Activated CD8-positive, alpha-beta memory T cell treated with anti-CD3 and anti-CD28 coated beads, Interleukin-2, amount 50 U/mL, for 24 hours (primary cell): ENCODE measurements at regions not wholly inside any gene's neighbourhood (a gene's known extent, or its start where the extent isn't known, plus 50 kb on each side); places are given as distances from the start of the nearest gene placed in this dataset.

ENCODE experiments used
- DNase-seq: peaks from one replicate; pipeline ENCODE4 v3.0.0-alpha.2; 2020; ENCODE audit errors: extremely low read depth

DNA sequence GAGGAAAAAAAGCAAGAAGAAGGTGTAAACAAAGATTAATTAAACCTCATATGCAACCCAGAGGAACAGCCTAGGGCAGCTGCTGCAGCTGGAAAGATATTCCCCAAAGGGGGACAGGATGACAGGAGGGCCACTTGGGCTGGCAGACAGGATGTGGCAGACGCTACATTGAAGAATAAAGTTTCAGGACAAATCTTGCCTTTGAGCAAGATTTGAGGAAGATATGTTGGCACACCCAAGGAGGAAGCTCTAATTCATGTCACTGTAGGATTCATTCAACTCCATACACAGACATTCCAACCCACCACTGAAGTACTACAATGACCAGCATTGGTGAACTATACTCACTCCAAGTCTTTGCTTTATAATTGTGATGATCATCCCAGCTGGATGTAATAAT, 504.0 kb downstream of the SHQ1 start:
- no peak for DNase-seq

- no peak for DNase-seq
These were observed 505.2 kb downstream of the SHQ1 start for GRCh38 chr3:72343078-72343477.

DNA sequence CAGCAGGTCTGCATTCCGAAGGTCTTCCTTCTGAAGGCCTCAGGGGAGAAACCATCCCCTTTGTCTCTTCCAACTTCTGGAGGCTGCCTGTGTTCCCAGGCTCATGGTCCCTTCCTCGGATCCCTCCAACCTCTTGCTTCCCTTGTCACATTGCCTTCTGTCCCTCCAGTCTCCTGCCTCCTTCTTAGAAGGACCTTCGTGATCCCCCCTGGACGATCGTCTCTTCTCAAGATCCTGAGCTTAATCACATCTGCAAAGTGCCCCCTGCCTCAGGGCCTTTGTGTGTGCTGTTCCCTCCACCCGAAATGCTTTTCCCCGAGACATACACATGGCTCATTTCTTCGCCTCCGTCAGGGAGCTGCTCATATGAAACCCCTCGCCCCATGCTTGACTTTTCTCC, 505.8 kb downstream of the SHQ1 start:
- no peak for DNase-seq

- no peak for DNase-seq
These were observed 506.3 kb downstream of the SHQ1 start for GRCh38 chr3:72341920-72342319.

DNA sequence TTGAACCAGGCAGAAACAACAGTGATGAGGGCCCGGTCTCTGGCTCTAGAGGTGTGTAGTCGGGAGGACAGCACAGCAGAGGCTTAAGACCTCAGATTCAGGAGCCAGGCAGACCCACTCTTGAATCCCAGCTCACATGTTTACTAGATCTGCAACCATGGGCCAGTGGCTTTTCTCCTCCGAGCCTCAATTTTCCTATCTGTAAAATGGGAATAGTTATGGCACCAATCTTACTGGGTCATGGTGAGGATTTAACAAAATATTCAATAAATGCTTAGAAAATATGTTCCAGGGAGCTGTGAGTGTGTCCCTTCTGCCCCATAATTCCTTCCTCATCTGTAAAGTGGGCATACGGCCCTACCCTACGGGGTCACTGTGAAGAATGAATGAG, 506.9 kb downstream of the SHQ1 start:
- no peak for DNase-seq

DNA sequence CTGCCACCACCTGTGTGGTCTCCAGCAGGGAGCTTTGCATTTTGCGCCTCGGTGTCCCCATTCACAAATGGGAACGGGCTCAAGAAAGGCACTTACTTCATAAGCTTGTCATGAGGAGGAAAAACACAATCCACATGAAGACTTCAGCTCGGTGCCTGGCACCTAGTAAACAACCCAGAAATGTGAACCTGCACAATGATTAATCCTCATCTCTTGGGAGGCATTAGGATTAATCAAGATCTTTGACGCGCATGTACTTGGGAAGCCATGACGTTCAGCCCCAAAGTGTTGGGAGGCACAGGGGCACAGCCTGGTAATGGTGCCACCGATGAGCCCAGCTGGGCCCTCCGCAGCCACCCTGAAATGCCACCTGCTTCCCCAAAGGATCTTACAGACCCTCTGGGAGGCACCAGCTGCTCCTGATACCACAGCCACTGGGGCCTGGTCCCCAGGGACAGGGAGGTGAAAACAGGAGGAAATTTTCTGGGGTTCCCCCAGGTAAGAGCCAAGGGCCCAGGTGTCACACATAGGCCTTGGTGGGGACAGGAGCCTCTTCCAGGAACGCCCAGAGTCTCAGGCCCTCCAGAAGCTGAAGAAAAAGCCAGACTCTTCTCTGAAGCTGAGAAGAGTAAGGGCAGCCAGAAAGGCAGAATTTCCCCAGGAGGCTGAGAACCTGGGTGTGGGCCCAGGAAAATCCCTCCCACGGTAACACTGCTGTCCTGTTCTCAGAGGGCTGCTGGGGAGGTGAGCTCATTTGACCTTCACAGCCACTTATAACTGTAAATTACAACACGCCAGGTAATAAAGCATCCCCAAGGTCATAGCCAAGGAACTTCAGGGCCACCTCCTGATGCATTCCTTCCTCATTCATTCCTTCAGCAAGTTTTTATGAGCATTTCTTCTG, 507.5 kb downstream of the SHQ1 start:
- DNase-seq: no peak

DNA sequence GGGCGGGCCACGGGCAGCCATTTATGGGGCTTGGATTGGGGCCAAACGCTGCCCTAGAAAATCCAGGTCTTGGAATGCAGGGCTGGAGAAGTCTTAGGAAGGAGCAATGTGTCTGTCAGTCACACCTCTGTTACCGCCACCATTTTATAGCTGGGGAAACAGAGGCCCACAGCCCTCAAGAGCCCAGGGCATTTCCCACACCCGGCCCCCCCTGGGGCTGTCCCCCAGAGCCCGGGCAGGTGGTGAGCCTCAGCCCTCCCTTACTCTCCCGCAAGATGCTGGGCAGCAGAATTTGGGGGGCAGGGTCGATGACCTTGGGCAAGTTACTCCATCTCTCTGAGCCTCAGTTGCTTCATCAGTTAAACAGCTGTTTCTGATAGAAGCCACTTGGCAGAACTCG, 508.2 kb downstream of the SHQ1 start:
- DNase-seq: no peak

DNA sequence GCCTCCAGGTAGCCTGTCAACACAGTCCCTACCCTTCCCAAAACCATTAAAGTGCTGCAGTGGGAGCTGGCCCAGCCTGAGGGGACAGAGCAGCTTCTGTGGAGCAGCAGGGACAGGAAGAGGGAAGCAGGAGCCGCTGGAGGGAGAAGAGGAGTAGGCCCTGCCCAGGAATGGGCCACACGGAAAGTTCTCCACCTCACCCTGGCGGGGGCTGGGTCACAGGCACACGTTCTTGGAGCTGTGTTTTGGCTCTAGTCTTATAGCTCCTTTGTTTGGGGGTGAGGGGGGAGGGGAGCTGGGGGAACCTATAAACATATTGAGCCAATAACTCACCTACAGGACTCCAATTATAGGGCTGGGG, 508.6 kb downstream of the SHQ1 start:
- DNase-seq: no peak

- peak; percentile 49 for DNase-seq
These were observed 509.1 kb downstream of the SHQ1 start for GRCh38 chr3:72338942-72339669.

DNA sequence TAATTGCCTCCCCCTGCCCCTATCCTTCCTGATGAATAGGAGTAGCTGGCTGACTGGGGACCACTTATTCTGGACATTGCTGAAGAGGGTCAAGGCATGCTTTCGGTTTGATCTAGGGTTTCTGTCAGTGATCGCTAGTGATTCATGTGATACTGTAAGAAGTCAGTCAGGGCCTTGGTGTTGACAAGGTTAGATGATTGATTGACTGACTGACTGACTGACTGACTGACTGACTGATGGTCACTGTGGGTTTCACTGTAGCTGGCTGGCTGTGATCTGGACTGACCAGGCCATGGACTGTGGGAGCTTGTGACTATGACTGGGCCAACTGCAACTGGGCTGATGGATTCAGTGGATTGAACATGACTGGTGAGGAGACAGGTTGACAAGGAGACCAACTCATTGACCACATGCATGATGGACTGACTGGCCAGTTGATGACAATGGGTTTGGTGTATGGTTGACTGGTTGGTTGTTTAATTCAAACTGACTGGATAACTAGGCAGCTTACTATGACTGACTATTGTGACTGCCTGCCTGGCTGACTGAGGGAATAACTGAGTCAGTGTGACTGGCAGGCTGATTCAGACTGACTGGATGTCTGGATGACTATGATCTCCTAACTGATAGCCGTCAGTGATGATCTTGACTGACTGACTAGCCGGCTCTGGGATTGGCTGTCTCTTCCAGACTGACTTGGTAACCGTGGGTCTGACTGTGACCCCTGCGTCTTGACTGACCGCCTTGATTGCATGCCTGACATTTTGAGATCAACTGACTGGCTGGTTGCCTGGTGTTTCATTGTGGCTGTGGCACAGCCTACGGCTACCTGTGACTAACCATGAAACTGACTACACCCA, 509.9 kb downstream of the SHQ1 start:
- DNase-seq: peak; percentile 30

DNA sequence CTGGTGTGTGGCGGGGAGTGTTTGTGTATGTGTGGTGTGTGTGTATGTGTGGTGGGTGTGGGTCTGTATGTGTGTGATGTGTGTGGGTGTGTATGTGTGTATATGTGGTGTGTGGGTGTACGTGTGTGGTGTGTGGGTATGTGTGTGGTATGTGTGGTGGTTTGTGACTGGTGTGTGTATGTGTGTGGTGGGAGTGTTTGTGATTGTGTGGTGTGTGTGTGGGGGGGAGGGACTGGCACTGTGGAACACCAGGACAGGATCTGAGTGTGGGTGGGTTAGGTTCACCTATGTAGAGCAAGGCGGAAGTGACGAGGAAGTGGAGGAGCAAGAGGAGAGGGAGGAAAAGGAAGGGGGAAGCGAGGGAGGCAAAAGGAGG, 510.8 kb downstream of the SHQ1 start:
- no peak for DNase-seq

- DNase-seq: no peak
These were observed 511.3 kb downstream of the SHQ1 start for GRCh38 chr3:72336821-72337479.

GRCh38 chr3:72336114-72336651, 512.1 kb downstream of the SHQ1 start:
- no peak for DNase-seq

GRCh38 chr3:72335458-72336095, 512.7 kb downstream of the SHQ1 start:
- DNase-seq: no peak

DNA sequence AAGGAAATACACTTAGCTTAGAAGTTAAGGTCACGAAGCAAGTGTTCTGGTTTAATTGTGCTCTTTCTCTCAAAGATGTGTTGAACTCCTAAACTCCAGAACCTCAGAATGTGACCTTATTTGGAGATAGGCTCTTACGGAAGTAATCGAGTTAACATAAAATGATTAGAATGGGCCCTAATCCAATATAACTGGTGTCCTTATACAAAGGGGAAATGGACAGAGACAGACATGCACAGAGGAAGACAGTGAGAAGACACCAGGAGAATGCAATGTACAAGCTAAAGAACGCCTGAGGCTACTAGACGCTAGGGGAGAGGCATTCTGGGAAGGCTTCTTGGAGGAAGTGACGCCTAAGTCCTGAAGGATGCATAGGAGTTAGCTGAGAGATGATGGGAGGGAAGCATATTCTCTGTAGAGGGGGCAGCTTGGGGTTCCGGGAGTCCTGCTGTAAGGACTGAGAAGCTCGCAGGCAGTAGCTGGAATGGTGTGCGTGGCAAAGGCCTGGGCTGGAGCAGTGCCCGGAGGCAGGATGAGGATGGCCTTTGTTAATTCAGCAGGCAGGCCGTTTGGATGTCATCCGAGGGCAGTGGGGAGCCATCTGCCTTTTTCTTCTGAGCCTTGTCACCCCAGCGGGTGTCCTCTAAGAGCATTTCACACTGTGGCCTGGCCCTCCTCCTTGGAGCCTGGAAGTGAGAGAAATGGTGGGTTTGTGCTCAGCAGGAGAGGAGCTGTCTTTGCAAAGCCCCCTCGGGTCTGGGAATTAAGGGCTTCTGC, 513.4 kb downstream of the SHQ1 start:
- DNase-seq: no peak

DNA sequence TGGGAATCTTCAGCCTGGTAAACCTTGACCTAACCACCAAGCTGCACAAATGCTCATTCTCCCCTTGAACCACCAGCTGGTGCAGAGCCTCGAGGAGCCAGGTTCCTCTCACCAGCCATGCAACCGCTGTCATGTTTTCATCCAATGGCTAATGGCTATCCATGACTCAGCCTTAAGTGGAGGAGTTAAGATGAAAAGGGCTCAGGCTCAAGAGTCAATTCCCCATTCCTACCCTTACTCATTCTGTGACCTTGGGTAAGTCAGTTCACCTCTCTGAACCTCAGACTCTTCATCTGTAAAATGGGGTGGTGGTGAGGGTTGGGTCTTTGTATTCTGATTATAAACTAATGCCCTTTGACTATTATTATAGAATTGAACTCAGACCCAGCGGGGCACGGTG, 515.6 kb downstream of the SHQ1 start:
- no peak for DNase-seq

DNA sequence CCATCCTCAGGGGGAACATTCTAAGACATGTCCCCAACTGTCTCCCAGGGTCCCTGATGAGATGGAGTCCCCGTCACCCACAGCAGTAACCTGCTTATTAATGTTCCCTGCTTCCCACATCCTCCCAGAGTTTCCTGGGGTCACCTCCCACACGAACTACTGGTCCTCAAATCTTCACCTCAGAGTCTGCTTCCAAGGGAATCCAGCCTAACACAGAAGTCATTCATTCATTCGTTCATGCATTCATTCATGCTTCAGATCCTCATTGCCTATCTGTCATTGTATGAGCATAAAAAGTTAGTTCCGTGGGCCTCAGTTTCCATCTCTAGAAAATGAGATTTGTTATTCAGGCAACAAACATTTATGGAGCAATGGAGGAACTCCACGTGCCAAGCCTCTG, 516.2 kb downstream of the SHQ1 start:
- DNase-seq: no peak

GRCh38 chr3:72331076-72331475, 517.2 kb downstream of the SHQ1 start:
- no peak for DNase-seq

DNA sequence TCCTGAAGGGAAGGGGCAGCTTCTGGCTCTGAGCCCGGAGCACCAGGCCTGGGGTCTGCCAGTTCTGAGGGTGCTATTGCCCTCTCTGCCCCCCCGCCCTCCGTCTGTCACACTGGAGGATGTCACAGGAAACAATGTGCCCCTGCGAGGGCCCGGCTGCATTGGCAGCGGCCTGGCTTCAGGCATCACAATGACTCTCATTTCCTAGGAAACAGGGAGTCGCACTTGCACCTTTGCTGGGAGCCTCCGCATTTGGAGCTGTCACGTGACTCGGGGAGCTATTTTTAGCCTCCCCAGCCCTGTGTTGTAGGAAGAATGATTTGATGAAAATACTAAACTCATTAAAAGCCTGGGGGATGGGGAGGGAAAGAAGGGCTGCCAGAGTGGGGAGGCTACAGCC, 518.9 kb downstream of the SHQ1 start:
- DNase-seq: no peak

- no peak for DNase-seq
These were observed 519.4 kb downstream of the SHQ1 start for GRCh38 chr3:72328755-72329277.
